PC-9 (cell line): ENCODE measurements at regions not wholly inside any gene's neighbourhood (a gene's known extent, or its start where the extent isn't known, plus 50 kb on each side); places are given as distances from the start of the nearest gene placed in this dataset.

Experiments
- BruUV-seq: library from RNA; stranded (reverse); fragments of 400-500 nt; replicated peaks from 2 replicates; lab custom pipeline; 2021; lab: Mats Ljungman, UMichigan
- CTCF ChIA-PET: fragments of 300-600 bp; sonication (Branson Sonifier 250); formaldehyde crosslinking; loops from one replicate; lab custom pipeline; 2022; ENCODE audit warnings: antibody characterized with exemption; lab: Charles Lee
- POLR2A ChIA-PET: fragments of 300-600 bp; sonication (Branson Sonifier 250); formaldehyde crosslinking; loops from one replicate; lab custom pipeline; 2022; ENCODE audit warnings: antibody characterized with exemption; ENCODE audit not compliant: unreplicated experiment; lab: Charles Lee
- DNase-seq, 2 experiments: peaks; one replicate each; pipeline versions ENCODE4 v3.0.0 to v3.0.0-alpha.2; 2015 to 2022; ENCODE audit warnings: mixed read lengths in 1 of 2
- H2AFZ ChIP-seq: fragments of 200-600 bp; sonication (generic); 2 replicates; pipeline ENCODE4 v1.8.1; 2017; ENCODE audit warnings: antibody characterized with exemption
- H3F3A ChIP-seq: fragments of 200-600 bp; sonication (generic); 2 replicates; pipeline ENCODE4 v1.8.1; 2017; ENCODE audit warnings: antibody characterized with exemption, mild to moderate bottlenecking, low read depth; ENCODE audit not compliant: insufficient read depth
- H3K27ac ChIP-seq: fragments of 200-600 bp; sonication (generic); 2 replicates; pipeline ENCODE4 v1.6.1; 2016; ENCODE audit warnings: mixed run types
- H3K27me3 ChIP-seq: fragments of 200-600 bp; sonication (generic); 2 replicates; pipeline ENCODE4 v1.6.1; 2016; ENCODE audit warnings: low read depth, mixed run types; ENCODE audit not compliant: insufficient read depth
- H3K36me3 ChIP-seq: fragments of 200-600 bp; sonication (generic); 2 replicates; pipeline ENCODE4 v1.6.1; 2016; ENCODE audit warnings: low read depth, mixed run types
- H3K4me1 ChIP-seq: fragments of 200-600 bp; sonication (generic); replicated peaks from 2 replicates; pipeline ENCODE4 v1.6.1; 2016; ENCODE audit warnings: mixed run types; ENCODE audit not compliant: insufficient read depth
- H3K4me2 ChIP-seq: fragments of 200-600 bp; sonication (generic); 2 replicates; pipeline ENCODE4 v1.6.1; 2017; ENCODE audit warnings: mixed run types
- H3K4me3 ChIP-seq: fragments of 200-600 bp; sonication (generic); 2 replicates; pipeline ENCODE4 v1.6.1; 2016; ENCODE audit warnings: mixed run types
- H3K79me2 ChIP-seq: fragments of 200-600 bp; sonication (generic); 2 replicates; pipeline ENCODE4 v1.6.1; 2017; ENCODE audit warnings: low read depth, mixed run types
- H3K9me2 ChIP-seq: fragments of 200-600 bp; sonication (generic); 2 replicates; pipeline ENCODE4 v1.8.1; 2017; ENCODE audit warnings: mild to moderate bottlenecking; ENCODE audit not compliant: insufficient read depth
- H3K9me3 ChIP-seq: fragments of 200-600 bp; sonication (generic); 2 replicates; pipeline ENCODE4 v1.8.1; 2016; ENCODE audit warnings: low read depth; ENCODE audit not compliant: insufficient read depth
- H4K20me1 ChIP-seq: fragments of 200-600 bp; sonication (generic); 2 replicates; pipeline ENCODE4 v1.8.1; 2017; ENCODE audit not compliant: insufficient read depth
- CTCF ChIP-seq: fragments of 200-600 bp; sonication (generic); conservative IDR thresholded peaks from 2 replicates; pipeline ENCODE4 v1.6.1; 2017; ENCODE audit warnings: mixed run types, antibody characterized with exemption, mild to moderate bottlenecking, moderate library complexity
- EZH2 ChIP-seq: fragments of 200-600 bp; sonication (generic); IDR thresholded peaks from 2 replicates; pipeline ENCODE4 v1.8.0; 2017; ENCODE audit warnings: antibody characterized with exemption, low read depth
- intact Hi-C: fragments of 100-400 bp; cut with micrococcal nuclease; formaldehyde crosslinking; loops from one replicate; pipeline ENCODE4 v1.10.0; 2022; ENCODE audit not compliant: unreplicated experiment

- no peaks in the 10 kb centered on the region for H3K9me2 ChIP-seq
- H3K9me3 ChIP-seq: no peaks in the 10 kb centered on the region
- ChIA-PET CTCF (no interaction called here), POLR2A (no interaction called here)
- BruUV-seq: no TSS peak
- intact Hi-C loops: no loop called here
- no peak overlapping the region for H3K4me3 ChIP-seq
- no peak for TF ChIP-seq EZH2
- TF ChIP-seq CTCF: no peak
- H3K27ac ChIP-seq: no peak overlapping the region
- H3K79me2 ChIP-seq: no peaks in the 10 kb centered on the region
- no peak for DNase-seq
- H3K27me3 ChIP-seq: no peaks in the 10 kb centered on the region
- H3K36me3 ChIP-seq: no peaks in the 10 kb centered on the region
- H2AFZ ChIP-seq: no peak overlapping the region
- no peaks in the 10 kb centered on the region for H4K20me1 ChIP-seq
- H3F3A ChIP-seq: no peaks in the 10 kb centered on the region
- no peaks in the 10 kb centered on the region for H3K4me1 ChIP-seq
- no peak overlapping the region for H3K4me2 ChIP-seq
Observed at GRCh38 chr6:22071270-22072041, 225.4 kb downstream of the PRL start.

GRCh38 chr6:22072949-22073348 lies 223.9 kb downstream of the PRL start:
- no TSS peak for BruUV-seq
- DNase-seq: no peak
- POLR2A ChIA-PET: no interaction called here
- no peaks in the 10 kb centered on the region for H3K9me2 ChIP-seq
- no peaks in the 10 kb centered on the region for H3K4me1 ChIP-seq
- no peaks in the 10 kb centered on the region for H3K36me3 ChIP-seq
- no peaks in the 10 kb centered on the region for H3F3A ChIP-seq
- H3K4me2 ChIP-seq: no peak overlapping the region
- CTCF ChIA-PET: no interaction called here
- intact Hi-C loops: no loop called here
- no peak for TF ChIP-seq CTCF
- no peak overlapping the region for H3K4me3 ChIP-seq
- H4K20me1 ChIP-seq: no peaks in the 10 kb centered on the region
- no peaks in the 10 kb centered on the region for H3K79me2 ChIP-seq
- H2AFZ ChIP-seq: no peak overlapping the region
- H3K27me3 ChIP-seq: no peaks in the 10 kb centered on the region
- no peaks in the 10 kb centered on the region for H3K9me3 ChIP-seq
- no peak overlapping the region for H3K27ac ChIP-seq

GRCh38 chr6:22073516-22074198 lies 223.2 kb downstream of the PRL start:
- H3K4me1 ChIP-seq: no peaks in the 10 kb centered on the region
- POLR2A ChIA-PET: no interaction called here
- no peaks in the 10 kb centered on the region for H3K9me3 ChIP-seq
- H4K20me1 ChIP-seq: no peaks in the 10 kb centered on the region
- no peaks in the 10 kb centered on the region for H3K27me3 ChIP-seq
- H3K9me2 ChIP-seq: no peaks in the 10 kb centered on the region
- CTCF ChIA-PET: no interaction called here
- no peaks in the 10 kb centered on the region for H3K36me3 ChIP-seq
- no peak overlapping the region for H3K4me3 ChIP-seq
- no peak for DNase-seq
- H3K4me2 ChIP-seq: no peak overlapping the region
- no peak overlapping the region for H3K27ac ChIP-seq
- no peaks in the 10 kb centered on the region for H3F3A ChIP-seq
- no peaks in the 10 kb centered on the region for H3K79me2 ChIP-seq
- BruUV-seq: no TSS peak
- intact Hi-C loops: no loop called here
- no peak overlapping the region for H2AFZ ChIP-seq
- TF ChIP-seq CTCF: no peak
- no peak for TF ChIP-seq EZH2
